Peyer's patch (tissue), 4 donors: ENCODE measurements at regions not wholly inside any gene's neighbourhood (a gene's known extent, or its start where the extent isn't known, plus 50 kb on each side); places are given as distances from the start of the nearest gene placed in this dataset.

Experiments used
- POLR2A ChIP-seq, 2 donors: fragments of 450-650 bp; IDR thresholded peaks; one replicate each; pipeline ENCODE4 v1.5.1; 2017; ENCODE audit warnings: antibody characterized with exemption in 2 of 2, mild to moderate bottlenecking in 2 of 2, moderate library complexity in 2 of 2
- TF ChIP-seq, protein P1 (sequence below), 6 experiments: fragments of 450-650 bp in 4 of 6; fragments of 200-600 bp in 2 of 6; sonication (generic) in 1 of 6; IDR thresholded peaks; one replicate each; pipeline ENCODE4 v1.5.1; 2017 to 2019; ENCODE audit warnings: antibody characterized with exemption in 6 of 6, mild to moderate bottlenecking in 3 of 6, moderate library complexity in 1 of 6

- TF ChIP-seq, protein P1, sequence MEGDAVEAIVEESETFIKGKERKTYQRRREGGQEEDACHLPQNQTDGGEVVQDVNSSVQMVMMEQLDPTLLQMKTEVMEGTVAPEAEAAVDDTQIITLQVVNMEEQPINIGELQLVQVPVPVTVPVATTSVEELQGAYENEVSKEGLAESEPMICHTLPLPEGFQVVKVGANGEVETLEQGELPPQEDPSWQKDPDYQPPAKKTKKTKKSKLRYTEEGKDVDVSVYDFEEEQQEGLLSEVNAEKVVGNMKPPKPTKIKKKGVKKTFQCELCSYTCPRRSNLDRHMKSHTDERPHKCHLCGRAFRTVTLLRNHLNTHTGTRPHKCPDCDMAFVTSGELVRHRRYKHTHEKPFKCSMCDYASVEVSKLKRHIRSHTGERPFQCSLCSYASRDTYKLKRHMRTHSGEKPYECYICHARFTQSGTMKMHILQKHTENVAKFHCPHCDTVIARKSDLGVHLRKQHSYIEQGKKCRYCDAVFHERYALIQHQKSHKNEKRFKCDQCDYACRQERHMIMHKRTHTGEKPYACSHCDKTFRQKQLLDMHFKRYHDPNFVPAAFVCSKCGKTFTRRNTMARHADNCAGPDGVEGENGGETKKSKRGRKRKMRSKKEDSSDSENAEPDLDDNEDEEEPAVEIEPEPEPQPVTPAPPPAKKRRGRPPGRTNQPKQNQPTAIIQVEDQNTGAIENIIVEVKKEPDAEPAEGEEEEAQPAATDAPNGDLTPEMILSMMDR (IDR thresholded peaks at IDR 0.05), result no peak
- no peak for TF ChIP-seq POLR2A (IDR thresholded peaks at IDR 0.05)
These were observed 311.4 kb upstream of the NCAM1 start for GRCh38 chr11:112649856-112650255.
